KOPT-K1 (cell line): ENCODE measurements at regions not wholly inside any gene's neighbourhood (a gene's known extent, or its start where the extent isn't known, plus 50 kb on each side); places are given as distances from the start of the nearest gene placed in this dataset.
"Not testable (repeated sequence)": the region's sequence is repeated elsewhere in the genome, so short reads cannot be mapped to it uniquely, and the experiment has no call there.

Experiments used
- H3K27ac ChIP-seq: fragments of 200-600 bp; sonication (generic); 2 replicates; pipeline ENCODE4 v1.5.1; 2016; ENCODE audit warnings: antibody characterized with exemption, mild to moderate bottlenecking, low read depth, low read length; ENCODE audit not compliant: poor library complexity, severe bottlenecking
- H3K36me3 ChIP-seq: fragments of 200-600 bp; sonication (generic); 2 replicates; pipeline ENCODE4 v1.5.1; 2017; ENCODE audit warnings: antibody characterized with exemption, mild to moderate bottlenecking, low read length, moderate library complexity; ENCODE audit not compliant: insufficient read depth
- H3K9me3 ChIP-seq: fragments of 200-600 bp; sonication (generic); 2 replicates; pipeline ENCODE4 v1.5.1; 2017; ENCODE audit warnings: antibody characterized with exemption, low read length, mild to moderate bottlenecking; ENCODE audit not compliant: insufficient read depth, poor library complexity, severe bottlenecking

GRCh38 chr13:64506246-64506645, 2723.9 kb downstream of the PCDH9 start:
- Histone ChIP-seq H3K9me3 (no peaks in the 10 kb centered on the region), H3K36me3 (no peaks in the 10 kb centered on the region), H3K27ac (no peak overlapping the region)

- Histone ChIP-seq H3K36me3 (no peaks in the 10 kb centered on the region), H3K9me3 (no peaks in the 10 kb centered on the region), H3K27ac (no peak overlapping the region)
Observed at GRCh38 chr13:64505336-64505910, 2724.7 kb downstream of the PCDH9 start.

DNA sequence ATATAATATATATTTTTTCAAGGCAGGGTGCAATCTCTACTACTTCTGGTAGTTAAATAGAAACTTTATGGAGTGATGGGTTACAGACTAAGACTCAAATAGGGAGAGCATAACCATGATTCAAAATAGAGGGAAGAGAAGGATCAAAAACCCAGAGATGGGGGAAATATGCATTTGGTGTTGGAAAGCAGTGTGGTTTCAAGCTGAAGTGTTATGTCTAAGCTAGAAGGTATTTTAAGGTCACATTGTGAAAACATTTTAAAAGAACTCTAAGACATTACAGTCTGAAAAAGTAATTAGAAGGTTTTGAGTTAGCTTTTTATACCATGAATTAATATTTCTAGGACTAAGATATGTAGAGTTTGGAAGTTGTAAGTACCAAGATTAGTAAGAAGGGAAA, 2741.4 kb downstream of the PCDH9 start:
- Histone ChIP-seq H3K9me3 (no peaks in the 10 kb centered on the region), H3K36me3 (no peaks in the 10 kb centered on the region), H3K27ac (no peak overlapping the region)

DNA sequence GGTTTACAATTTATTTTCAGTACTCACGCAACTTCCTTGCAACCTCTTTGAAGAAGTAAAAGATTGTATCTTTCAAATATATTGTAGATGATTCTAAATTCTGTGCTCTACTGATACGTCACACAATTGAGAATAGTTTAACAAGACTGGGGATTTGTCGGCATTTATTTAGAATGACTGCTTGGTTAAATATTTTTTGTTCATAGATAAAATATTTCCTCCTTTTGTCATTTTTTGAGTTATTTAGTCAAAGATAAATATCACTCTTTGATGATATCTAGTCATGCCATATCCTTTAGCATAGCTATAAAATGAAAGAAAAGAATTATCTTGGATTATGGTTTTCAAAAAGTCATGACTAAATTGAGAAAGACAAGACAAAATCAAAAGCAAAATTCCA, 2747.8 kb downstream of the PCDH9 start:
- Histone ChIP-seq H3K9me3 (no peaks in the 10 kb centered on the region), H3K36me3 (no peaks in the 10 kb centered on the region), H3K27ac (no peak overlapping the region)

DNA sequence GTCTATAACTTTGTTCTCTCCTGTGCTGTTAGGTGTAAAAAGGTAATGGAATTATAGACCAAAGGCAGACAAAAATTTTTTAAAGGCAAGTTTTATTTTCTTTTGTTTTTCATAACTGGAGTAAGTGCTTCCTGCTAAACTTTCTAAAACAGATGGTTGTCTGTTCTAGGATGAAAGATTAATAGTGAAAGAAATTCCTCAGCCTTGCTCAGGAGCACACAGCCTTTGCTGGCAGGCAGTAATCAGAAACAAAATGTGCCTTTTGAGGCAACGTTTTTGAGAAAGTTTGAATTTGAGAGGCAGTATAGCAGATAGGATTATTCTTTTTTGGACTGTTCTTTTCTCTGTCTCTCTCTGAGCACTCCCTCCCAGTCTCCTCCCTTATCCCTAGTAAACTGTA, 2749.5 kb downstream of the PCDH9 start:
- no peak overlapping the region for H3K27ac ChIP-seq
- H3K36me3 ChIP-seq, result no peaks in the 10 kb centered on the region

DNA sequence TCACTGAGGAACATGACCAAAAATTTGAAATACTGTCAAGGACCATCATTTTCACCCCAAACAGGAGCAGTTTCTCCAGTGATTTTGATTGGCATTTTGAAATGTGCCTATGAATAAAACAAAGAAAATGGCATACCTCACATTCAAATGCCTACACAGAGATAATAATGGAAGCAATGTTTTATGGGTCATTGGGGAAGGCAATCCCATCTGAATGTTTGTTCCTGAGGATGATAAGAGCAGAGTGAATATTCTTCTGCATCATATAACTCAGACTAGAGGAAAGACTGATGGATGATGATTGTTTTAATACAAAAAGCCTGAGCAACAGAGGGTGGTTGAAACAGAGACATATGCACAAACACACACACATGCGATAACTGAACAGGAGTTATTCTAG, 2749.9 kb downstream of the PCDH9 start:
- H3K9me3 ChIP-seq, result no peaks in the 10 kb centered on the region
- no peak overlapping the region for H3K27ac ChIP-seq

More for the DNA sequence above, 2749.5 kb downstream of the PCDH9 start:
- H3K9me3 ChIP-seq, result no peaks in the 10 kb centered on the region

DNA sequence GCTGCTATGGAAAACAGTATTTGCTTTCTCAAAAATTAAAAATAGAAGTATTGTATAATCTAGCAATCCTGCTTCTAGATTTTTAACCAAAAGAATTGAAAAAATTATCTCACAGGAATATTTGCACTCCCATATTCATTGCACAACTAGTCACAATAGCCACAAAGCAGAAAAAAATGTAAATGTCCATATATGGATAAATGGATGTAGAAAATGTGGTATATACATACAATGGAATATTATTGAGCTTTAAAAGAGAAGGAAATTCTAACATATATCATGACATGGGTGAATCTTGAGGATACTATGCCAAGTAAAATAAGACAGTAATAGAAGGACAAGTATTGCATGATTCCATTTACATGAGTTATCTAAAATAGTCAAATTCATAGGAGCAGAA, 2753.0 kb downstream of the PCDH9 start:
- no peak overlapping the region for H3K27ac ChIP-seq
- H3K36me3 ChIP-seq, result no peaks in the 10 kb centered on the region

More for the DNA sequence above, 2749.9 kb downstream of the PCDH9 start:
- H3K36me3 ChIP-seq, result no peaks in the 10 kb centered on the region

DNA sequence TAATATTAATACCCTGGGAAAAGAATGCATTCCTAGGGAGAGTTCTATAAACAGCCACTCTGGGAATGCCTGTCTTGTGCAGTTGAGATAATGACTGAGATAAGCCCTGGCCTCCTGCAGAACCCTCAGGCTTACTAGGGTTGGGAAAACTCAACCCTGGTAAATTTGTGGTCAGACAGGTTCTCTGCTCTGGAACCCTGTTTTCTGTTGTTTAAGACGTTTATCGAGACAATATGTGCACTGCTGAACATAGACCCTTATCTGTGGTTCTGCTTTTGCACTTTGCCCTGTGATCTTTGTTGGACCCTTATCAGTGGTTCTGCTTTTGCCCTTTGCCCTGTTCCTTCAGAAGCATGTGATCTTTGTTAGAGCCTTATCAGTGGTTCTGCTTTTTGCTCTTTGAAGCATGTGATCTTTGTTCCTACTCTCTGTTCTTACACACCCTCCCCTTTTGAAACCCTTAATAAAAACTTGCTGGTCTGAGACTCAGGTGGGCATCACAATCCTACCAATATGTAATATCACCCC, 2754.0 kb downstream of the PCDH9 start:
- not testable (repeated sequence) for H3K27ac ChIP-seq, H3K9me3 ChIP-seq

More for the DNA sequence above, 2753.0 kb downstream of the PCDH9 start:
- no peaks in the 10 kb centered on the region for H3K9me3 ChIP-seq

DNA sequence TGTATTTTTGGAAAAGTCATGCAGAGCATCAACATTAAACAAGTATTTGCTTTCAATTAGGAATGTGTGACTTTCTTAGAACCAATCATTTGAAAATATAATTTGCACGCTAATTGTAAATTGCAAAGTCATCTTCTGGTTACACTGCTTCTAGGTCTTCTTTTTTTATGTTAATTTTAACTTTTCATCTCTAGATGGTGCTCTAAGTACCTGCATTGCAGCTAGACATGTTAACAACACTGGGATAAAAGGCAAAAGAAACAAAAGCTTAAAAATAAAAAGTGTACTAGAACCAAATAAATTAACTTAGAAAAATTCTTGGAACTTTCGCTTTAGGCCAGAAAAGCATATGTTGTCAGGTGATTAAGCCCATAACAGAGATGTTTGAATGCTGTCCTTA, 2758.2 kb downstream of the PCDH9 start:
- H3K9me3 ChIP-seq, result no peaks in the 10 kb centered on the region
- no peak overlapping the region for H3K27ac ChIP-seq
- no peaks in the 10 kb centered on the region for H3K36me3 ChIP-seq

More for the DNA sequence above, 2754.0 kb downstream of the PCDH9 start:
- not testable (repeated sequence) for H3K36me3 ChIP-seq

- Histone ChIP-seq H3K27ac (no peak overlapping the region), H3K9me3 (no peaks in the 10 kb centered on the region), H3K36me3 (no peaks in the 10 kb centered on the region)
Observed at GRCh38 chr13:64470751-64471150, 2759.4 kb downstream of the PCDH9 start.

DNA sequence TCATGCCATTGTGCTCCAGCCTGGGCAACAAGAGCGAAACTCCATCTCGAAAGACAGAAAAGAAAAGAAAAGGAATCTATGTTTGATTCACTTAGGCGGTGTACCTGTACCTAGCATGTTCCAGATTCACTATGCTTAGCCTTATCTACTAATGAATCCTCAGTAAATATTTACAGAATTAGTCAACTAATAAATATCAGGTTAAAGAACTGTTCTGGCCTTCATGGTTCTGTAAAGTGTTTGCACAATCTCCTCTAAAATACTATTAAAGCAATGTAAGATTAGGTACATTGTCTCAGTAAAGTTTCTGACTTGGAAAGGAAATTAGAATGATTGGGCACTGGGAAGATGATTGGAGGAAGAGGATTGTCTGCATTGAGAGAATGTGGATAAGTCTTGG, 2770.4 kb downstream of the PCDH9 start:
- no peak overlapping the region for H3K27ac ChIP-seq
- no peaks in the 10 kb centered on the region for H3K36me3 ChIP-seq
- H3K9me3 ChIP-seq, result no peaks in the 10 kb centered on the region

- Histone ChIP-seq H3K9me3 (no peaks in the 10 kb centered on the region), H3K27ac (no peak overlapping the region), H3K36me3 (no peaks in the 10 kb centered on the region)
Observed at GRCh38 chr13:64457976-64458375, 2772.2 kb downstream of the PCDH9 start.

GRCh38 chr13:64455124-64455523, 2775.0 kb downstream of the PCDH9 start:
- no peak overlapping the region for H3K27ac ChIP-seq
- no peaks in the 10 kb centered on the region for H3K9me3 ChIP-seq
- H3K36me3 ChIP-seq, result no peaks in the 10 kb centered on the region

GRCh38 chr13:64453831-64454230, 2776.3 kb downstream of the PCDH9 start:
- Histone ChIP-seq H3K36me3 (no peaks in the 10 kb centered on the region), H3K9me3 (no peaks in the 10 kb centered on the region), H3K27ac (no peak overlapping the region)

DNA sequence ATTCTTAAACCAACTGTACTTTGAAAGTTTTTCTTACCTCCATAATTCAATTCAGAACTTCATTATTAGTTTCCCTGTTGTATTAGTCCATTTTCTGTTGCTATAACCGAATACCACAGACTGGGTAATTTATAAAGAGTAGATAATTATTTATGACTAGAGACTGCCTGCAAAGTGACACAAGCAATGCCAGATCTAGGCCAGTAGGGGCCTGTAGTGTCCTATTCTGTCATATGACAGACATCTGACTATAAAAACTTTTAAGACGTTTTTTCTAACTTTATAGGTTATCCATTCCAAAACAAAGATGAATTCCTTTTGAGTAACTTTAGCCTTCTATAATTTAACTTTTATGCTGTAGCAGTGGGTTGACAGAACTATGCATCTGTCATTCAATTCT, 2783.8 kb downstream of the PCDH9 start:
- no peaks in the 10 kb centered on the region for H3K9me3 ChIP-seq
- no peak overlapping the region for H3K27ac ChIP-seq
- no peaks in the 10 kb centered on the region for H3K36me3 ChIP-seq

GRCh38 chr13:64441740-64442139, 2788.4 kb downstream of the PCDH9 start:
- H3K27ac ChIP-seq, result no peak overlapping the region
- H3K36me3 ChIP-seq, result no peaks in the 10 kb centered on the region
- H3K9me3 ChIP-seq, result no peaks in the 10 kb centered on the region
